ENCODE measurements at regions not wholly inside any gene's neighbourhood (a gene's known extent, or its start where the extent isn't known, plus 50 kb on each side); places are given as distances from the start of the nearest gene placed in this dataset.

GRCh38 chr1:115398745-115399144 lies 60.7 kb upstream of the NGF start:
- TF ChIP-seq TAF1 (IDR thresholded peaks at IDR 0.05; ENCODE audit: borderline replicate concordance, insufficient read depth, low read length), result no peak
- no peak for TF ChIP-seq SIN3A (IDR thresholded peaks at IDR 0.05; ENCODE audit: borderline replicate concordance, insufficient read depth, low read length)
- no peak for TF ChIP-seq POLR2AphosphoS5 (IDR thresholded peaks at IDR 0.05; ENCODE audit: low read depth, low read length)
- TF ChIP-seq FOXP2 (optimal IDR thresholded peaks at IDR 0.05; ENCODE audit: borderline replicate concordance, extremely low read depth, extremely low read length, insufficient read depth), result no peak
- TF ChIP-seq REST (IDR thresholded peaks at IDR 0.05; ENCODE audit: insufficient read depth in 1 of 2, low read depth in 2 of 2, low read length in 2 of 2), result no peak
